ENCODE measurements at regions not wholly inside any gene's neighbourhood (a gene's known extent, or its start where the extent isn't known, plus 50 kb on each side); places are given as distances from the start of the nearest gene placed in this dataset.

GRCh38 chr4:132587626-132588025, 561.5 kb upstream of the PCDH10 start:
- DNase-seq, result no peak
- H3K36me3 ChIP-seq (ENCODE audit: low read depth), result no peaks in the 10 kb centered on the region

GRCh38 chr4:132592340-132592739, 556.8 kb upstream of the PCDH10 start:
- no TSS peak for BruUV-seq (replicated peaks)
- no peaks in the 10 kb centered on the region for H3K27me3 ChIP-seq (ENCODE audit: insufficient read depth, low read depth)
- no peak for DNase-seq
- no peaks in the 10 kb centered on the region for H3K9me3 ChIP-seq (ENCODE audit: insufficient read depth, low read depth)
- no peaks in the 10 kb centered on the region for H3F3A ChIP-seq (ENCODE audit: insufficient read depth, low read depth)
- H3K27ac ChIP-seq, result no peak overlapping the region
- intact Hi-C loops (cut with micrococcal nuclease; ENCODE audit: unreplicated experiment), result no loop called here
- H3K4me1 ChIP-seq (replicated peaks; ENCODE audit: insufficient read depth), result no peaks in the 10 kb centered on the region
- H4K20me1 ChIP-seq (ENCODE audit: insufficient read depth), result no peaks in the 10 kb centered on the region
- CTCF ChIA-PET, result no interaction called here
- no peak overlapping the region for H3K4me3 ChIP-seq
- H3K9me2 ChIP-seq (ENCODE audit: insufficient read depth), result no peaks in the 10 kb centered on the region
- no peaks in the 10 kb centered on the region for H3K36me3 ChIP-seq (ENCODE audit: low read depth)
- no peak overlapping the region for H3K4me2 ChIP-seq
- no peak overlapping the region for H2AFZ ChIP-seq
- no peaks in the 10 kb centered on the region for H3K79me2 ChIP-seq (ENCODE audit: low read depth)
- POLR2A ChIA-PET (ENCODE audit: unreplicated experiment), result no interaction called here
- TF ChIP-seq, protein P1, sequence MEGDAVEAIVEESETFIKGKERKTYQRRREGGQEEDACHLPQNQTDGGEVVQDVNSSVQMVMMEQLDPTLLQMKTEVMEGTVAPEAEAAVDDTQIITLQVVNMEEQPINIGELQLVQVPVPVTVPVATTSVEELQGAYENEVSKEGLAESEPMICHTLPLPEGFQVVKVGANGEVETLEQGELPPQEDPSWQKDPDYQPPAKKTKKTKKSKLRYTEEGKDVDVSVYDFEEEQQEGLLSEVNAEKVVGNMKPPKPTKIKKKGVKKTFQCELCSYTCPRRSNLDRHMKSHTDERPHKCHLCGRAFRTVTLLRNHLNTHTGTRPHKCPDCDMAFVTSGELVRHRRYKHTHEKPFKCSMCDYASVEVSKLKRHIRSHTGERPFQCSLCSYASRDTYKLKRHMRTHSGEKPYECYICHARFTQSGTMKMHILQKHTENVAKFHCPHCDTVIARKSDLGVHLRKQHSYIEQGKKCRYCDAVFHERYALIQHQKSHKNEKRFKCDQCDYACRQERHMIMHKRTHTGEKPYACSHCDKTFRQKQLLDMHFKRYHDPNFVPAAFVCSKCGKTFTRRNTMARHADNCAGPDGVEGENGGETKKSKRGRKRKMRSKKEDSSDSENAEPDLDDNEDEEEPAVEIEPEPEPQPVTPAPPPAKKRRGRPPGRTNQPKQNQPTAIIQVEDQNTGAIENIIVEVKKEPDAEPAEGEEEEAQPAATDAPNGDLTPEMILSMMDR (conservative IDR thresholded peaks at IDR 0.05), result no peak
- no peak for TF ChIP-seq EZH2 (IDR thresholded peaks at IDR 0.05; ENCODE audit: low read depth)

More at GRCh38 chr4:132587626-132588025, 561.5 kb upstream of the PCDH10 start:
- Histone ChIP-seq H3K27ac (no peak overlapping the region), H3K9me2 (ENCODE audit: insufficient read depth) (no peaks in the 10 kb centered on the region), H3F3A (ENCODE audit: insufficient read depth, low read depth) (no peaks in the 10 kb centered on the region), H2AFZ (no peak overlapping the region), H3K4me1 (replicated peaks; ENCODE audit: insufficient read depth) (no peaks in the 10 kb centered on the region), H3K4me2 (no peak overlapping the region), H4K20me1 (ENCODE audit: insufficient read depth) (no peaks in the 10 kb centered on the region), H3K27me3 (ENCODE audit: insufficient read depth, low read depth) (no peaks in the 10 kb centered on the region), H3K9me3 (ENCODE audit: insufficient read depth, low read depth) (no peaks in the 10 kb centered on the region), H3K4me3 (no peak overlapping the region), H3K79me2 (ENCODE audit: low read depth) (no peaks in the 10 kb centered on the region)
- intact Hi-C loops (cut with micrococcal nuclease; ENCODE audit: unreplicated experiment), result no loop called here
- CTCF ChIA-PET, result no interaction called here
- TF ChIP-seq, protein P1 (conservative IDR thresholded peaks at IDR 0.05), result no peak
- TF ChIP-seq EZH2 (IDR thresholded peaks at IDR 0.05; ENCODE audit: low read depth), result no peak
- POLR2A ChIA-PET (ENCODE audit: unreplicated experiment), result no interaction called here
- no TSS peak for BruUV-seq (replicated peaks)

GRCh38 chr4:132592850-132593249, 556.2 kb upstream of the PCDH10 start:
- H3K27me3 ChIP-seq (ENCODE audit: insufficient read depth, low read depth), result no peaks in the 10 kb centered on the region
- H3K4me2 ChIP-seq, result no peak overlapping the region
- no TSS peak for BruUV-seq (replicated peaks)
- H3K9me3 ChIP-seq (ENCODE audit: insufficient read depth, low read depth), result no peaks in the 10 kb centered on the region
- H3K9me2 ChIP-seq (ENCODE audit: insufficient read depth), result no peaks in the 10 kb centered on the region
- ChIA-PET CTCF (no interaction called here), POLR2A (ENCODE audit: unreplicated experiment) (no interaction called here)
- H2AFZ ChIP-seq, result no peak overlapping the region
- H3F3A ChIP-seq (ENCODE audit: insufficient read depth, low read depth), result no peaks in the 10 kb centered on the region
- no peaks in the 10 kb centered on the region for H3K36me3 ChIP-seq (ENCODE audit: low read depth)
- intact Hi-C loops (cut with micrococcal nuclease; ENCODE audit: unreplicated experiment), result no loop called here
- no peak overlapping the region for H3K4me3 ChIP-seq
- TF ChIP-seq EZH2 (IDR thresholded peaks at IDR 0.05; ENCODE audit: low read depth), result no peak
- TF ChIP-seq, protein P1 (conservative IDR thresholded peaks at IDR 0.05), result no peak
- no peaks in the 10 kb centered on the region for H3K4me1 ChIP-seq (replicated peaks; ENCODE audit: insufficient read depth)
- no peak overlapping the region for H3K27ac ChIP-seq
- DNase-seq, result no peak
- no peaks in the 10 kb centered on the region for H3K79me2 ChIP-seq (ENCODE audit: low read depth)
- no peaks in the 10 kb centered on the region for H4K20me1 ChIP-seq (ENCODE audit: insufficient read depth)

All from PC-9 (cell line).